ENCODE measurements at regions not wholly inside any gene's neighbourhood (a gene's known extent, or its start where the extent isn't known, plus 50 kb on each side); places are given as distances from the start of the nearest gene placed in this dataset.

GRCh38 chr13:37429976-37430375, 168.6 kb downstream of the POSTN start:
- 88 to 91% (median 89%) methylated on average over 2 of the region's 2 CpGs for WGBS, 3 donors
- H3K4me3 ChIP-seq, result no peak overlapping the region
- no peak overlapping the region for H3K27ac ChIP-seq
- TF ChIP-seq EP300 (IDR thresholded peaks at IDR 0.05) (no peak), POLR2A (IDR thresholded peaks at IDR 0.05) (no peak), CTCF (IDR thresholded peaks at IDR 0.05) (no peak)
- no peaks in the 10 kb centered on the region for H3K9me3 ChIP-seq
- no peaks in the 10 kb centered on the region for H3K36me3 ChIP-seq
- no peaks in the 10 kb centered on the region for H3K4me1 ChIP-seq (ENCODE audit: insufficient read depth)
- DNase-seq, result no peak
- H3K27me3 ChIP-seq, result no peaks in the 10 kb centered on the region
- intact Hi-C loops (cut with DNase I), result no loop called here

- DNase-seq, result no peak
- Histone ChIP-seq H3K4me3 (no peak overlapping the region), H3K36me3 (no peaks in the 10 kb centered on the region), H3K9me3 (no peaks in the 10 kb centered on the region), H3K27ac (no peak overlapping the region), H3K27me3 (no peaks in the 10 kb centered on the region), H3K4me1 (ENCODE audit: insufficient read depth) (no peaks in the 10 kb centered on the region)
- TF ChIP-seq EP300 (IDR thresholded peaks at IDR 0.05) (no peak), POLR2A (IDR thresholded peaks at IDR 0.05) (no peak), CTCF (IDR thresholded peaks at IDR 0.05) (no peak)
- WGBS, 3 donors, result 28 to 33% (median 30%) methylated on average over 3 of the region's 3 CpGs
- intact Hi-C loops (cut with DNase I), result no loop called here
These were observed 170.6 kb downstream of the POSTN start for GRCh38 chr13:37427843-37428494.

- DNase-seq, result no peak
- no peaks in the 10 kb centered on the region for H3K9me3 ChIP-seq
- intact Hi-C loops (cut with DNase I), result no loop called here
- 46 to 62% (median 58%) methylated on average over 2 of the region's 2 CpGs for WGBS, 3 donors
- TF ChIP-seq POLR2A (IDR thresholded peaks at IDR 0.05) (no peak), EP300 (IDR thresholded peaks at IDR 0.05) (no peak), CTCF (IDR thresholded peaks at IDR 0.05) (no peak)
- no peak overlapping the region for H3K4me3 ChIP-seq
- H3K36me3 ChIP-seq, result no peaks in the 10 kb centered on the region
- no peak overlapping the region for H3K27ac ChIP-seq
- H3K4me1 ChIP-seq (ENCODE audit: insufficient read depth), result no peaks in the 10 kb centered on the region
- H3K27me3 ChIP-seq, result no peaks in the 10 kb centered on the region
These were observed 180.1 kb downstream of the POSTN start for GRCh38 chr13:37418490-37418889.

- Histone ChIP-seq H3K4me3 (no peak overlapping the region), H3K27ac (no peak overlapping the region), H3K9me3 (no peaks in the 10 kb centered on the region), H3K36me3 (no peaks in the 10 kb centered on the region), H3K27me3 (no peaks in the 10 kb centered on the region), H3K4me1 (ENCODE audit: insufficient read depth) (no peaks in the 10 kb centered on the region)
- no peak for DNase-seq
- intact Hi-C loops (cut with DNase I), result no loop called here
- TF ChIP-seq CTCF (IDR thresholded peaks at IDR 0.05), result no peak
- no peak for TF ChIP-seq POLR2A (IDR thresholded peaks at IDR 0.05)
- no peak for TF ChIP-seq EP300 (IDR thresholded peaks at IDR 0.05)
- WGBS, 3 donors, result 27 to 58% (median 39%) methylated on average over 3 of the region's 3 CpGs
These were observed 181.5 kb downstream of the POSTN start for GRCh38 chr13:37417060-37417441.
